ENCODE measurements at regions not wholly inside any gene's neighbourhood (a gene's known extent, or its start where the extent isn't known, plus 50 kb on each side); places are given as distances from the start of the nearest gene placed in this dataset.
A peak's percentile ranks its signal among the peaks of the same experiment; 100 is the strongest.
"Not testable (repeated sequence)": the region's sequence is repeated elsewhere in the genome, so short reads cannot be mapped to it uniquely, and the experiment has no call there.

GRCh38 chr7:73244782-73245311, 63.8 kb downstream of the NSUN5 start:
- DNase-seq (ENCODE audit: low read depth in 2 of 2): not testable (repeated sequence)

DNA sequence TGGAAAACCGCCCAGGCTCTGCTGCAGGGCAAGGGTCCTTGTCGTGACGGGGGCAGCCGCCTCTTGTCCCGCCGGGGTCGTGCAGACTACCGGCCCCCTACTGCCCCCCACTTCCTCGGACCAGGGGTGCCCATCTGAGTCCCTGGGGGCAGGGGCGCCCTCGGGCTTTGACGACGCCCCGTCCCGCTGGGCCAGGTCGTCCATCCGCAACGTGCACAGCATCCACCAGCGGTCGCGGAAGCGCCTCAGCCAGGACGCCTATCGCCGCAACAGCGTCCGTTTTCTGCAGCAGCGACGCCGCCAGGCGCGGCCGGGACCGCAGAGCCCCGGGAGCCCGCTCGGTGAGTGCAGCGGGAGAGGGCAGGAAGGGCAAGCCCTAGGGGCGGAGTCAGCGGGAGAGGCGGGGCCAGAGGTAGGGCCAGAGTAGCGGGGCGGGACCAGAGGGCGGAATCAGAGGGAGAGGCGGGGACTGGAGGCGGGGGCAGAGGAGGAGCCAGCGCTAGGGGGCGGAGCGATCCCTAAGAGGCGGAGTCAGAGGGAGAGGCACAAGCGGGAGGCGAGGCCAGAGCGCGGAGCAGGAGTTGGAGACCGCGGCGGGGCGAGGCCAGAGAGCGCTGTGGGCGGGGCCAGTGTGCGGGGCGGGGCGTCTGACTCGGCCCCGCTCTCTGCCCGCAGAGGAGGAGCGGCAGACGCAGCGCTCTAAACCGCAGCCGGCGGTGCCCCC, 73.5 kb downstream of the NSUN5 start:
- DNase-seq (ENCODE audit: low read depth in 2 of 2): peak; percentile 83

DNA sequence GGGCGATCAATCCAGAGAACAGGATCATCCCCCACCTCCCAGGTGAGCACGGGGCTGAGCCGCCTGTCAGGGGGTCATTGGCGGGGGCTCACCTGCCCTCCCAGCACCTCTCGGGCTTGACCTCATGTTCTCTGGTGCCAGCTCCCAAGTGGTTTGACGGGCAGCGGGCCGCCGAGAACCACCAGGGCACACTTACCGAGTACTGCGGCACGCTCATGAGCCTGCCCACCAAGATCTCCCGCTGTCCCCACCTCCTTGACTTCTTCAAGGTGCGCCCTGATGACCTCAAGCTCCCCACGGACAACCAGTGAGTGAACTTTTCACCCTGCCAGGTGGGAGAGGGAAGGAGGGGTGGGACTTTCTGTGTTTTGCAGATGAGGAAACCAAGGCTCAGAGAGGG, 82.9 kb downstream of the NSUN5 start:
- not testable (repeated sequence) for DNase-seq (ENCODE audit: low read depth in 2 of 2)

- not testable (repeated sequence) for DNase-seq (ENCODE audit: low read depth in 2 of 2)
These were observed 86.9 kb downstream of the NSUN5 start for GRCh38 chr7:73221724-73222123.

- DNase-seq (ENCODE audit: low read depth in 2 of 2): not testable (repeated sequence)
These were observed 87.8 kb downstream of the NSUN5 start for GRCh38 chr7:73220766-73221370.

- DNase-seq (ENCODE audit: low read depth in 2 of 2): not testable (repeated sequence)
These were observed 88.3 kb downstream of the NSUN5 start for GRCh38 chr7:73220357-73220756.

GRCh38 chr7:73218802-73219201, 89.8 kb downstream of the NSUN5 start:
- not testable (repeated sequence) for DNase-seq (ENCODE audit: low read depth in 2 of 2)

DNA sequence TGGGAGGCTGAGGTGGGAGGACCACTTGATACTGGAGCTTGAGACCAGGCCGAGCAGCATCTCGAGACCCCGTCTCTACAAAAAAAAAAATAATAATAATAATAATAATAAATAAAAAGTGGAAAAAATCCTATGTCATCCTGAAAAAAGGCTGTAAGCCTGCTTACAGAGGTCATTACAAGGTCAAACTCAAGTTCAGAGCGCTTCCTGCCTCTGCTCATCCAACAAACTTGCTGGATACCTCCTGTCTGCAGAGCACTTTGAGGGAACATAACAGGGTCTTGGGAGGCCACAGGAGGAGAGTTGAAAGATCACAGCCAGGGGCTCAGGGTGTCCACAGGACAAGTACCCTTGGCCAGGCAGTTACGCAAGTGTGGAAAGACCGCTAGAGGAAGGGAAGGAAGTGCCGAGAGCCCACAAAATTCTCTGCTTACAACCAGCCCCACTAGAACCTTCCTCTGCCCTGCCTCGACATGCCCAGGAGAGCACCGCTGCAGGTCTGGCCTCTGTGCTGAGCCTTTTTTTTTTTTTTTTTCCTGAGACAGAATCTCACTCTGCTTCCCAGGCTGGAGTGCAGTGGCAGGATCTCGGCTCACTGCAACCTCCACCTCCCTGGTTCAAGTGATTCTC, 92.5 kb downstream of the NSUN5 start:
- DNase-seq (ENCODE audit: low read depth in 2 of 2): not testable (repeated sequence)

- not testable (repeated sequence) for DNase-seq (ENCODE audit: low read depth in 2 of 2)
These were observed 93.4 kb downstream of the NSUN5 start for GRCh38 chr7:73215232-73215631.

GRCh38 chr7:73214471-73214870, 94.2 kb downstream of the NSUN5 start:
- DNase-seq (ENCODE audit: low read depth in 2 of 2): not testable (repeated sequence)

GRCh38 chr7:73213076-73213475, 95.5 kb downstream of the NSUN5 start:
- DNase-seq (ENCODE audit: low read depth in 2 of 2): not testable (repeated sequence)

DNA sequence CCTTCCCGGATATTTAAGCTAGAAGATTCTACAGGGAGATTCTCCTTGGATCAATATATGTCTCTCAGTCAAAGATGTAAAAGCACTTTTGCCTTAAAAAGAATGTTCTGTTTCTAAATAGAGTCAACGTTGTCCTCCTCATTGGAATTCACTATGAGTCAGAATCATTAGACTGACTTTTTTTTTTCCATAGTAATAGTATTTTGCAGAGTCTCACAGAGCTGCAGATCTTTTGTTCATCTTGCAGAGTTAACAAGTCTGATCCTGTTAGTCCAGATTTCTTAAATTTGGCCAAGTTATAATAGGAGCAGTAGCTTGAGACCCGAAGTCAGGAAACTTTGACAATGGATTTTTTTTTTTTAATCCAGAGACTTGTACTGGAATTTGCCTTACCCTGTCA, 103.0 kb downstream of the NSUN5 start:
- DNase-seq (ENCODE audit: low read depth in 2 of 2): not testable (repeated sequence)

GRCh38 chr7:73204898-73205297, 103.7 kb downstream of the NSUN5 start:
- DNase-seq (ENCODE audit: low read depth in 2 of 2): not testable (repeated sequence)

GRCh38 chr7:73203312-73203711, 105.3 kb downstream of the NSUN5 start:
- not testable (repeated sequence) for DNase-seq (ENCODE audit: low read depth in 2 of 2)

GRCh38 chr7:73201264-73201663, 107.4 kb downstream of the NSUN5 start:
- DNase-seq (ENCODE audit: low read depth in 2 of 2): not testable (repeated sequence)

DNA sequence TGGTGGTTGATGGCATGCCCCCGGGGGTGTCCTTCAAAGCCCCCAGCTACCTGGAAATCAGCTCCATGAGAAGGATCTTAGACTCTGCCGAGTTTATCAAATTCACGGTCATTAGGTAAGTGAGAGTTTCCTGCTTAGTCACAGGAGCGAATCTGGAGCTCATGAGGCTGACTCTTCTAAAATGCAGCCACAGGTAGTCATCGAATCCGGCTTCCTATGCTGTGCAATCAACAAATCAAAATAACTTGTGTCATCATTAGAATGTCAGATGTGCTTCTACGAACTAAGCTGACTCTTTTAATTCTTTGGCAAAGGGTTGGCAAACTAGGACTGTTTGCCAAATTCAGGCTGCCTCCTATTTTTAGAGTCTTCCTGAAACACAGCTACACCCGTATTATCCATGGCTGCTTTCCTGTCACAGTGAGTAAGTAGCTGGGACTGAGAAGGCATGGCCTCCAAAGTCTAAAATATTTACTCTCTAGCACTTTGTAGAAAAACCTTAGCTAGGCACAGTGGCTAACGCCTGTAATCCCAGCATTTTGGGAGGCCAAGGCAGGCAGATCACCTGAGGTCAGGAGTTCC, 108.0 kb downstream of the NSUN5 start:
- not testable (repeated sequence) for DNase-seq (ENCODE audit: low read depth in 2 of 2)

GRCh38 chr7:73193991-73194390, 108.2 kb upstream of the SPDYE9 start:
- DNase-seq (ENCODE audit: low read depth in 2 of 2): not testable (repeated sequence)

DNA sequence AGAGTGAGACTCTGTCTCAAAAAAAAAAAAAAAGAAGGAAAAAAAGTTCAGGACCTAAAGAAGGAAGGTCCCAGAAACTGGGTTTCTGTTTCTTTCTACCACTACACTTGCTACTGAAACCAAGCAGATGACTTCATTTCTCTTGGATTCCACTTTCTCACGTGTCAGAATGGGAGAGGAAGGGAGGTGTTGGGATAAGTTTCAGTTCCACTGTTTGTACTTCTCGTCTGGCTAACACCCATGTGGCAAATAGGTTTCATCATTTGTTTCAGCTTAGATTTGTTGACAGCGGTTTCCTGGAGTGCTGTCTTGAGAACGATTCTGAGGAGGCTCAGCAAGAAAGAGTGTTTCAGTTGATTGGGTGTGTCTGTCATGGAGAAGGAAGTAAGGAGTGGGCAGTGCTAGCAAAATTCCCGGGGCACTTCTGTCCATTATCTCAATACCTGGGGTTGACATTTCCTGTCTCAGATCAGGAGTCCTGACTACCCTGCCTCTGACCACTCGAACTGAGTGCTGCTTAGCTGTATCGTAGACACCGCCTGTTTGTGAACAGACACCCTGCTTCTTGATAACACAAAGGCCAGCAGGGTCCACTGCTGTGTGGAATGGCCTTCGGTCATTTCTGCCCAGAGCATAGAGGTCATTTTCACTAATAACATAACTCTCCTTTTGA, 104.8 kb upstream of the SPDYE9 start:
- DNase-seq (ENCODE audit: low read depth in 2 of 2): not testable (repeated sequence)

DNA sequence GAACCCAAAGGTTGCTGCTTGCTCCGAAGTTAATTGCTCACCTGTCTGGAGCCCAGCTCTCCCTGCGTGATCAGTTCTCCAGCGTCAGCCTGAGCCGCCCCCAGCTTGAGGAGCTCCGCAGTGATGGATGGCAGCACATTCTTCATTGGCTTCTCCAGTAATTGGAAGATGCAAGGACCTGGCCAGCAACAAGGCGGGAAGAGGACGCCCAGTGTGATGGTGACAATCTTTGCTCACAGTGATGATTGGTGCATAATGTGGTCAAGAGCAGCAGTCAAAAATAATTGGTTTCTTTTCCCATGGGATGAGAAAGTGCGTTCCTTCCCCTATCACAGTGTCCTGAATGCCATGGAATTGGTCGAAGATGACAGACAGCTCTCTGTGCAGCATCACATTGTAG, 102.4 kb upstream of the SPDYE9 start:
- not testable (repeated sequence) for DNase-seq (ENCODE audit: low read depth in 2 of 2)

- DNase-seq (ENCODE audit: low read depth in 2 of 2): not testable (repeated sequence)
These were observed 100.9 kb upstream of the SPDYE9 start for GRCh38 chr7:73186589-73187309.

- DNase-seq (ENCODE audit: low read depth in 2 of 2): not testable (repeated sequence)
These were observed 91.0 kb upstream of the SPDYE9 start for GRCh38 chr7:73176813-73177212.

Measured in stimulated activated CD8-positive, alpha-beta memory T cell treated with anti-CD3 and anti-CD28 coated beads, Interleukin-2, amount 100 ng/mL, for 1 hour (primary cell).